Lower leg skin (tissue), 4 donors: ENCODE measurements at regions not wholly inside any gene's neighbourhood (a gene's known extent, or its start where the extent isn't known, plus 50 kb on each side); places are given as distances from the start of the nearest gene placed in this dataset.

Experiments used
- DNase-seq, 2 donors: peaks; one replicate each; pipeline ENCODE4 v3.0.0-alpha.2; 2019; ENCODE audit warnings: low spot score in 2 of 2
- H3K4me3 ChIP-seq: fragments of 200-600 bp; sonication (generic); 2 replicates; pipeline ENCODE4 v1.5.1; 2017; ENCODE audit warnings: mild to moderate bottlenecking, low read depth; ENCODE audit not compliant: poor library complexity, severe bottlenecking
- POLR2A ChIP-seq, 2 donors: fragments of 450-650 bp; IDR thresholded peaks; one replicate each; pipeline ENCODE4 v1.6.1; 2016 to 2017; ENCODE audit warnings: antibody characterized with exemption in 2 of 2, mild to moderate bottlenecking in 1 of 2, moderate library complexity in 1 of 2
- WGBS, 2 donors: methylation state at CpG; one replicate each; pipeline ENCODE4 v1.1.5; 2018; 5-methylcytosine and 5-hydroxymethylcytosine counted together
- intact Hi-C: fragments of 100-400 bp; cut with DNase I; formaldehyde crosslinking; loops from one replicate; pipeline ENCODE4 v1.15.0; 2023; ENCODE audit warnings: low total_unique reads
- TF ChIP-seq, protein P1 (sequence below), 3 donors: fragments of 450-650 bp; IDR thresholded peaks; one replicate each; pipeline ENCODE4 v1.5.1; 2016; ENCODE audit warnings: antibody characterized with exemption in 3 of 3, mild to moderate bottlenecking in 3 of 3, moderate library complexity in 2 of 3

GRCh38 chr1:226798427-226799411 is 59.6 kb upstream of the ITPKB start:
- intact Hi-C loops: no loop called here
- no peak for DNase-seq
- no peak for TF ChIP-seq POLR2A (IDR thresholded peaks at IDR 0.05)
- TF ChIP-seq, protein P1, sequence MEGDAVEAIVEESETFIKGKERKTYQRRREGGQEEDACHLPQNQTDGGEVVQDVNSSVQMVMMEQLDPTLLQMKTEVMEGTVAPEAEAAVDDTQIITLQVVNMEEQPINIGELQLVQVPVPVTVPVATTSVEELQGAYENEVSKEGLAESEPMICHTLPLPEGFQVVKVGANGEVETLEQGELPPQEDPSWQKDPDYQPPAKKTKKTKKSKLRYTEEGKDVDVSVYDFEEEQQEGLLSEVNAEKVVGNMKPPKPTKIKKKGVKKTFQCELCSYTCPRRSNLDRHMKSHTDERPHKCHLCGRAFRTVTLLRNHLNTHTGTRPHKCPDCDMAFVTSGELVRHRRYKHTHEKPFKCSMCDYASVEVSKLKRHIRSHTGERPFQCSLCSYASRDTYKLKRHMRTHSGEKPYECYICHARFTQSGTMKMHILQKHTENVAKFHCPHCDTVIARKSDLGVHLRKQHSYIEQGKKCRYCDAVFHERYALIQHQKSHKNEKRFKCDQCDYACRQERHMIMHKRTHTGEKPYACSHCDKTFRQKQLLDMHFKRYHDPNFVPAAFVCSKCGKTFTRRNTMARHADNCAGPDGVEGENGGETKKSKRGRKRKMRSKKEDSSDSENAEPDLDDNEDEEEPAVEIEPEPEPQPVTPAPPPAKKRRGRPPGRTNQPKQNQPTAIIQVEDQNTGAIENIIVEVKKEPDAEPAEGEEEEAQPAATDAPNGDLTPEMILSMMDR (IDR thresholded peaks at IDR 0.05): no peak
- 76 to 77% methylated on average over 21 of the region's 22 CpGs for WGBS, 2 donors
- no peak overlapping the region for H3K4me3 ChIP-seq

DNA sequence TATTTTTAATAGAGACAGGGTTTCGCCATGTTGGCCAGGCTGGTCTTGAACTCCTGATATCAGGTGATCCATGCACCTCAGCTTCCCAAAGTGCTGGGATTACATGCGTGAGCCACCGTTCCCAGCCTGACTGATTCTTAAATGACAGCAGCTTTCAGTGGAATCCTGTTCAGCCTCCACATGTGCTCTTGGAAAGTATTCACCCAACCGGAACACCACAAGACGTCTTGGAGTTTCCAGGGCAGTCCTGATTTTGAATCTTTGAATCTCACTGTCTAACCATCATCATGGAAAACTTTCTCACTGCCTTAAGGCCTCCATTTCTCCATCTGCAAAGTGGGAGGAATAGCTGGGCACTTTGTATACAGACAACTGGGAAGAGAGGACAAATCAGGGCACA is 58.1 kb upstream of the ITPKB start:
- TF ChIP-seq, protein P1 (IDR thresholded peaks at IDR 0.05): no peak
- TF ChIP-seq POLR2A (IDR thresholded peaks at IDR 0.05): no peak

GRCh38 chr1:226793620-226794276 is 54.7 kb upstream of the ITPKB start:
- WGBS, 2 donors: 87 to 90% methylated on average over 2 of the region's 2 CpGs
- no peak for TF ChIP-seq POLR2A (IDR thresholded peaks at IDR 0.05)
- TF ChIP-seq, protein P1 (IDR thresholded peaks at IDR 0.05): no peak
- intact Hi-C loops: no loop called here
- H3K4me3 ChIP-seq: no peak overlapping the region
- DNase-seq: no peak

More for the DNA sequence above, 58.1 kb upstream of the ITPKB start:
- intact Hi-C loops: no loop called here
- no peak overlapping the region for H3K4me3 ChIP-seq
- no peak for DNase-seq
- 78 to 82% methylated on average over 4 to 5 of the region's 5 CpGs for WGBS, 2 donors

DNA sequence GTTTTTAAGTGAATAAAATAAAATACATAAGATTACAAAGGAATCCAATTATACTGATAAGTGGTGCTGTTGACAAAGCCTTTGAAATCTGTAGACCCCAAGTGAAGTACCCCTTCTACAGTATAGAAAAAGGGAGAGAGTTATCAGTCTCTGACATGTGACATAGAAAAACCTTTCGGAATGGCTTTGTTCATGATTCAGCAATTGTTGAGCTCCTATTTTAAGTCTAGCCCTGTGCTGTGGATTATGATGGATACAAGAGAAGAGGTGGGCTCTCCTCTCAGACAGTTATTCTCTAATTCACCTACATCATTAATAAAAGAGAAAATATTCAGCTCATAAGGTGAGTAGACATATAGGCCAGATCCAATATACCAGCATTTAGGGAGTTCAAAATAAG is 53.3 kb upstream of the ITPKB start:
- 95 to 97% methylated on average over 1 of the region's 1 CpG for WGBS, 2 donors
- intact Hi-C loops: no loop called here
- TF ChIP-seq POLR2A (IDR thresholded peaks at IDR 0.05): no peak
- TF ChIP-seq, protein P1 (IDR thresholded peaks at IDR 0.05): no peak
- no peak overlapping the region for H3K4me3 ChIP-seq
- DNase-seq: no peak

GRCh38 chr1:226790545-226791181 is 51.6 kb upstream of the ITPKB start:
- TF ChIP-seq, protein P1 (IDR thresholded peaks at IDR 0.05): no peak
- TF ChIP-seq POLR2A (IDR thresholded peaks at IDR 0.05): no peak
- intact Hi-C loops: no loop called here
- no peak overlapping the region for H3K4me3 ChIP-seq
- no peak for DNase-seq
- WGBS, 2 donors: 79 to 82% methylated on average over 6 of the region's 6 CpGs
